ENCODE measurements at regions not wholly inside any gene's neighbourhood (a gene's known extent, or its start where the extent isn't known, plus 50 kb on each side); places are given as distances from the start of the nearest gene placed in this dataset.
A peak's percentile ranks its signal among the peaks of the same experiment; 100 is the strongest.

GRCh38 chr21:28633839-28634555, 358.7 kb downstream of the LTN1 start:
- H3K4me3 ChIP-seq = no peak overlapping the region
- peaks cover 2% of the 10 kb centered on the region for H3K27me3 Mint-ChIP-seq (ENCODE audit: insufficient read depth, low read depth, poor library complexity)
- H3F3A ChIP-seq (replicated peaks; ENCODE audit: low read depth) = no peaks in the 10 kb centered on the region
- no peaks in the 10 kb centered on the region; the same call in 2 of the 3 replicates for H3K9me3 Mint-ChIP-seq
- H3K27me3 ChIP-seq (ENCODE audit: insufficient read depth) = no peaks in the 10 kb centered on the region
- no peaks in the 10 kb centered on the region for H3K36me3 ChIP-seq (ENCODE audit: insufficient read depth)
- peak overlapping the region; percentile 28; the same call in 1 of the 2 replicates for H2AFZ ChIP-seq
- no peak overlapping the region for H3K4me2 ChIP-seq
- H3K36me3 Mint-ChIP-seq (ENCODE audit: low read depth) = no peaks in the 10 kb centered on the region
- no peaks in the 10 kb centered on the region for H4K20me1 ChIP-seq (replicated peaks; ENCODE audit: insufficient read depth)
- DNase-seq (ENCODE audit: low spot score) (no peak), ATAC-seq (no peak)
- TF ChIP-seq POLR2AphosphoS5 (IDR thresholded peaks at IDR 0.05; ENCODE audit: low read depth) (no peak), NANOG (IDR thresholded peaks at IDR 0.05; ENCODE audit: borderline replicate concordance) (no peak), CREB1 (CRISPR knock-in tag; IDR thresholded peaks at IDR 0.05; ENCODE audit: low read depth) (no peak), EZH2phosphoT487 (IDR thresholded peaks at IDR 0.05; ENCODE audit: unreplicated experiment) (no peak), ETS1 (IDR thresholded peaks at IDR 0.05) (no peak), CTCF (conservative IDR thresholded peaks at IDR 0.05; ENCODE audit: low read depth in 2 of 2) (no peak), ZNF331 (CRISPR knock-in tag; IDR thresholded peaks at IDR 0.05; ENCODE audit: low read depth) (no peak), ZNF114 (CRISPR knock-in tag; IDR thresholded peaks at IDR 0.05) (no peak), ZNF462 (CRISPR knock-in tag; IDR thresholded peaks at IDR 0.05) (no peak), JUNB (IDR thresholded peaks at IDR 0.05; ENCODE audit: unreplicated experiment) (no peak), REST (IDR thresholded peaks at IDR 0.05; ENCODE audit: unreplicated experiment) (no peak), EZH2 (IDR thresholded peaks at IDR 0.05; ENCODE audit: low read depth, unreplicated experiment) (no peak), STAT1 (IDR thresholded peaks at IDR 0.05; ENCODE audit: unreplicated experiment) (no peak)
- H3K4me1 ChIP-seq (ENCODE audit: insufficient read depth) = no peaks in the 10 kb centered on the region; the same call in 1 of the 2 replicates
- peaks cover 4% of the 10 kb centered on the region; the same call in 1 of the 3 replicates for H3K4me1 Mint-ChIP-seq
- H3K27ac Mint-ChIP-seq = no peak overlapping the region
- no peak overlapping the region for H3K27ac ChIP-seq (ENCODE audit: low read depth)
- no peak overlapping the region for H3K4me3 Mint-ChIP-seq
- H3K9me2 ChIP-seq (ENCODE audit: insufficient read depth) = peaks cover 8% of the 10 kb centered on the region; the same call in 1 of the 2 replicates
- H3K79me2 ChIP-seq (replicated peaks; ENCODE audit: insufficient read depth) = no peaks in the 10 kb centered on the region

All from GM23338 (cell line).